ENCODE measurements at regions not wholly inside any gene's neighbourhood (a gene's known extent, or its start where the extent isn't known, plus 50 kb on each side); places are given as distances from the start of the nearest gene placed in this dataset.

DNA sequence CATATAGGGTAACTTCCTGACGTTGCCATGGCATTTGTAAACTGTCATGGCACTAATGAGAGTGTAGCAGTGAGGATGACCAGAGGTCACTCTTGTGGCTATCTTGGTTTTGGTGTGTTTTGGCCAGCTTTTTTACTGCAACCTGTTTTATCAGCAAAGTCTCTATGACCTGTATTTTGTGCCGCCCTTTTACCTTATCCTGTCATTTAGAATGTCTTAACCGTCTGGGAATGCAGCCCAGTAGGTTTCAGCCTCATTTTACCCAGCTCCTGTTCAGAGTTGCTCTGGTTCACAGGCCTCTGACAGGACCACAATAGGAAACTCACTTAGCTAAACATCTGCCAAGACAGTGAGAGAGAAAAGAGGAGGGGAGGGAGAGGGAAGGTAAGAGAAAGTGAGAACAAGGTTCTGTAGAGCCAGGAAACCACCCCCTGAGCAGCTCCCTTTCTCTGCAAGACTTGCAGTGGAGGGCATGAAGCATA lies 64.8 kb upstream of the PLEKHG3 start:
- in situ Hi-C loops (cut with HindIII; ENCODE audit: low sequenced_read_pairs): no loop called here
- no peak for TF ChIP-seq CTCF (IDR thresholded peaks at IDR 0.05; ENCODE audit: low read depth, low read length, missing control alignments)
- DNase-seq (ENCODE audit: low read depth): no peak
- no peak overlapping the region for H3K4me3 ChIP-seq (ENCODE audit: low read depth, low read length)

- in situ Hi-C loops (cut with HindIII; ENCODE audit: low sequenced_read_pairs): no loop called here
- DNase-seq (ENCODE audit: low read depth): no peak
- TF ChIP-seq CTCF (IDR thresholded peaks at IDR 0.05; ENCODE audit: low read depth, low read length, missing control alignments): no peak
- H3K4me3 ChIP-seq (ENCODE audit: low read depth, low read length): no peak overlapping the region
Observed at GRCh38 chr14:64640839-64641238, 63.4 kb upstream of the PLEKHG3 start.

GRCh38 chr14:64641760-64642159 lies 62.5 kb upstream of the PLEKHG3 start:
- in situ Hi-C loops (cut with HindIII; ENCODE audit: low sequenced_read_pairs): no loop called here
- no peak for DNase-seq (ENCODE audit: low read depth)
- H3K4me3 ChIP-seq (ENCODE audit: low read depth, low read length): no peak overlapping the region
- no peak for TF ChIP-seq CTCF (IDR thresholded peaks at IDR 0.05; ENCODE audit: low read depth, low read length, missing control alignments)

- DNase-seq (ENCODE audit: low read depth): no peak
- in situ Hi-C loops (cut with HindIII; ENCODE audit: low sequenced_read_pairs): no loop called here
- TF ChIP-seq CTCF (IDR thresholded peaks at IDR 0.05; ENCODE audit: low read depth, low read length, missing control alignments): no peak
- H3K4me3 ChIP-seq (ENCODE audit: low read depth, low read length): no peak overlapping the region
Observed at GRCh38 chr14:64643709-64644108, 60.5 kb upstream of the PLEKHG3 start.

GRCh38 chr14:64644629-64645028 lies 59.6 kb upstream of the PLEKHG3 start:
- no peak overlapping the region for H3K4me3 ChIP-seq (ENCODE audit: low read depth, low read length)
- DNase-seq (ENCODE audit: low read depth): no peak
- no peak for TF ChIP-seq CTCF (IDR thresholded peaks at IDR 0.05; ENCODE audit: low read depth, low read length, missing control alignments)
- in situ Hi-C loops (cut with HindIII; ENCODE audit: low sequenced_read_pairs): no loop called here

DNA sequence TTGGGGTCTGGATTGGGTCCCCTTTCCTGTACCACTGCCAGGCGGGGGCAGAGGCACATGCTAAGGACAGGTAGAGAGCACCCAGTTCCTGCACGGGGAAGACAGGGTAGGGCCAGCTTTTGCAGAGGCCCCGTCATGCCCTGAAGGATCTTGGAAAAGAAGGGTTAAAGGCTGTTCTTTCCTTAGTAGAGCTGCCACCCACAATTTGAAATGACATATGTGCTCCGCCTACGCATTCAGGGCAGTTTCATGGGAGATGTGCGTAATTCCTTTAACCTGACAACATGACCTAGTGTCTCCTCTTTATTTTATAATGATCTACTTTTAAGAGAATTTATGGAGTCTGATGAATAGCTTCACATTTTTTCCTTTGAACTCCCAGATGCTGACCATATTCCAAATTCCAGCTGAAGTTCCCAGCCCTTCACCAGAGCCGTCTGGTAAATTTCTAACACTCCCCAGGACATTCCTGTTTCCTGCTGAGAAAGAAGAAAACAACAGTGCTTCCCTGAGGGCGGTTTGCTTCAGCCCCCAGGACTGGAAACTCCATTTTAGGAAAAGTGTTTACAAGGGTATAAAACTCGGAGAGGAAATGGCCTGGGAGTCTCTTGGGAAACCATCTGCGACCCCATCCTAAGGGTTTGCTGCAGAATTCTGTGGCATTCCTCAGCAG lies 58.9 kb upstream of the PLEKHG3 start:
- in situ Hi-C loops (cut with HindIII; ENCODE audit: low sequenced_read_pairs): no loop called here
- no peak for TF ChIP-seq CTCF (IDR thresholded peaks at IDR 0.05; ENCODE audit: low read depth, low read length, missing control alignments)
- peak; percentile 90 for DNase-seq (ENCODE audit: low read depth)

More for the DNA sequence above, 58.9 kb upstream of the PLEKHG3 start:
- H3K4me3 ChIP-seq (ENCODE audit: low read depth, low read length): no peak overlapping the region

Measured in astrocyte of the cerebellum (primary cell).